ENCODE measurements at regions not wholly inside any gene's neighbourhood (a gene's known extent, or its start where the extent isn't known, plus 50 kb on each side); places are given as distances from the start of the nearest gene placed in this dataset.

GRCh38 chr1:221824909-221825308 lies 83.0 kb upstream of the DUSP10 start:
- Histone ChIP-seq H2BK120ac (ENCODE audit: low read depth, low read length, poor library complexity, severe bottlenecking) (no peak overlapping the region), H4K8ac (replicated peaks; ENCODE audit: insufficient read length, low read depth, low read length) (no peak overlapping the region), H3K56ac (ENCODE audit: insufficient read length, low read depth, low read length) (no peak overlapping the region), H2BK20ac (ENCODE audit: low read depth, low read length, poor library complexity, severe bottlenecking) (no peak overlapping the region), H3K14ac (ENCODE audit: insufficient read depth, low read length) (no peak overlapping the region), H3K4ac (ENCODE audit: low read depth, low read length) (no peak overlapping the region), H2AK5ac (ENCODE audit: insufficient read length, low read length) (no peak overlapping the region), H2AFZ (ENCODE audit: low read length) (no peak overlapping the region), H3K4me2 (ENCODE audit: insufficient read depth, insufficient read length, low read length) (no peak overlapping the region), H3K79me2 (ENCODE audit: insufficient read depth, low read length) (no peaks in the 10 kb centered on the region), H2BK15ac (ENCODE audit: low read depth, low read length) (no peak overlapping the region), H3K9ac (ENCODE audit: extremely low read depth, insufficient read length, low read length) (no peak overlapping the region), H4K91ac (ENCODE audit: insufficient read length, low read depth, low read length) (no peak overlapping the region), H3K27me3 (ENCODE audit: insufficient read depth, low read length) (no peaks in the 10 kb centered on the region), H2BK5ac (ENCODE audit: insufficient read length, low read length) (no peak overlapping the region), H3T11ph (ENCODE audit: low read length) (no peak overlapping the region), H3K4me1 (ENCODE audit: insufficient read depth, low read length) (no peaks in the 10 kb centered on the region; the same call in 1 of the 2 replicates), H4K20me1 (ENCODE audit: control insufficient read depth, insufficient read depth, insufficient read length) (no peaks in the 10 kb centered on the region), H3K23ac (ENCODE audit: insufficient read length, low read depth, low read length) (no peak overlapping the region), H3K23me2 (ENCODE audit: insufficient read length, low read depth, low read length, poor library complexity, severe bottlenecking) (no peaks in the 10 kb centered on the region), H3K79me1 (ENCODE audit: insufficient read depth, low read depth, low read length, poor library complexity, severe bottlenecking) (no peaks in the 10 kb centered on the region), H3K27ac (ENCODE audit: insufficient read length, low read depth, low read length) (no peak overlapping the region), H4K5ac (ENCODE audit: insufficient read length, low read depth, low read length) (no peak overlapping the region), H3K18ac (ENCODE audit: insufficient read length, low read depth, low read length) (no peak overlapping the region), H2BK12ac (ENCODE audit: insufficient read length, low read depth, low read length) (no peak overlapping the region), H3K9me3 (ENCODE audit: control insufficient read depth, low read depth, low read length) (no peaks in the 10 kb centered on the region)
- no peak for DNase-seq
- Mint-ChIP-seq H3K4me3 (no peak overlapping the region; a peak in 1 of 5 replicates), H3K9me3 (peaks cover 2 to 10% of the 10 kb centered on the region in 2 experiments; a peak in 4 of 5 replicates), H3K4me1 (peaks cover 27 to 30% of the 10 kb centered on the region in 2 experiments), H3K27me3 (ENCODE audit: low read depth) (peaks cover 6% of the 10 kb centered on the region; the same call in 1 of the 2 replicates), H3K27ac (0 out of 7 replicates have a peak overlapping the region, but pooled peaks of 1 of the 3 experiments have one; percentile 36), H3K36me3 (ENCODE audit: insufficient read depth in 1 of 3, low read depth in 3 of 3) (peaks cover 0 to 12% (median 2%) of the 10 kb centered on the region in 3 experiments; a peak in 3 of 7 replicates)
- WGBS (ENCODE audit: extremely low coverage, insufficient read length, low lambda C conversion rate), result no CpG with 5 or more reads among the region's 1 CpG
- no peak for TF ChIP-seq CTCF (conservative IDR thresholded peaks at IDR 0.05)
